A549 (cell line): ENCODE measurements at regions not wholly inside any gene's neighbourhood (a gene's known extent, or its start where the extent isn't known, plus 50 kb on each side); places are given as distances from the start of the nearest gene placed in this dataset.
A peak's percentile ranks its signal among the peaks of the same experiment; 100 is the strongest.

Source experiments
- ATAC-seq, 2 experiments: fragments of 200-7000 bp in 1 of 2; fragments of >200 bp in 1 of 2; cut with Nextera tagmentation in 1 of 2; cut with Tn5 transposase in 1 of 2; 3 replicates each; pipeline versions ENCODE4 v1.8.0 to v1.9.1; 2018 to 2020; ENCODE audit warnings: mild to moderate bottlenecking in 1 of 2, moderate library complexity in 1 of 2
- CTCF ChIA-PET: fragments of 300-600 bp; sonication (Branson Sonifier 250); formaldehyde crosslinking; extraction: SDS; loops from one replicate; lab custom pipeline; 2021; ENCODE audit warnings: antibody characterized with exemption, inconsistent platforms; lab: Yijun Ruan, JAX
- POLR2A ChIA-PET: fragments of 350-600 bp; formaldehyde crosslinking; extraction: SDS; loops from one replicate; lab custom pipeline; 2021; ENCODE audit warnings: antibody characterized with exemption, inconsistent platforms; lab: Yijun Ruan, JAX
- DNase-seq, 2 experiments: peaks; one replicate each; pipeline versions ENCODE4 v3.0.0 to v3.0.0-alpha.2; 2011 to 2016; ENCODE audit warnings: low read depth in 1 of 2, low spot score in 1 of 2
- FAIRE-seq: peaks from 2 replicates; lab custom pipeline; 2011; peaks lifted over from hg19 to GRCh38; lab: Jason Lieb, UNC
- H3K27ac ChIP-seq, 2 experiments: fragments of >200 bp; sonication (Bioruptor Twin); formaldehyde crosslinking; 3 replicates each; pipeline ENCODE4 v1.5.1; 2016 to 2017
- H3K4me1 ChIP-seq: fragments of >200 bp; sonication (Bioruptor Twin); formaldehyde crosslinking; 3 replicates; pipeline ENCODE4 v1.6.1; 2016
- H3K4me2 ChIP-seq: fragments of >200 bp; sonication (Bioruptor Twin); formaldehyde crosslinking; 3 replicates; pipeline ENCODE4 v1.6.1; 2016
- H3K4me3 ChIP-seq: fragments of >200 bp; sonication (Bioruptor Twin); formaldehyde crosslinking; 3 replicates; pipeline ENCODE4 v1.5.1; 2016
- H3K9me3 ChIP-seq: fragments of >200 bp; sonication (Bioruptor Twin); formaldehyde crosslinking; 3 replicates; pipeline ENCODE4 v1.6.1; 2016
- CBX8 ChIP-seq: fragments of 200-600 bp; sonication (generic); IDR thresholded peaks from 2 replicates; pipeline ENCODE4 v1.6.1; 2016
- CEBPB ChIP-seq, 2 experiments: fragments of >200 bp in 1 of 2; sonication (Bioruptor Twin) in 1 of 2; formaldehyde crosslinking in 1 of 2; IDR thresholded peaks; 2 replicates each; pipeline ENCODE4 v1.6.1; 2012 to 2016
- CHD2 ChIP-seq: fragments of 150-350 bp; IDR thresholded peaks from 2 replicates; pipeline ENCODE4 v1.6.1; 2014; ENCODE audit warnings: low read length; ENCODE audit not compliant: partially characterized antibody
- EP300 ChIP-seq, 2 experiments: fragments of >200 bp; sonication (Bioruptor Twin); formaldehyde crosslinking; IDR thresholded peaks; 2 replicates in 1 of 2; 3 replicates in 1 of 2; pipeline ENCODE4 v1.6.1; 2016 to 2017
- FOSB ChIP-seq: fragments of 250-450 bp; sonication (Bioruptor Pico); IDR thresholded peaks from 2 replicates; pipeline ENCODE4 v1.5.0; 2020; ENCODE audit warnings: mild to moderate bottlenecking, moderate library complexity
- FOSL2 ChIP-seq, 2 experiments: fragments of 450-650 bp in 1 of 2; fragments of >200 bp in 1 of 2; sonication (Bioruptor Twin) in 1 of 2; formaldehyde crosslinking; IDR thresholded peaks; 2 replicates each; pipeline versions ENCODE4 v1.5.0 to v1.6.1; 2016 to 2020; ENCODE audit warnings: mild to moderate bottlenecking in 1 of 2, moderate library complexity in 1 of 2
- GATA3 ChIP-seq: IDR thresholded peaks from 2 replicates; pipeline ENCODE4 v1.6.1; 2012; ENCODE audit warnings: borderline replicate concordance
- HDAC2 ChIP-seq: fragments of 200-600 bp; sonication (generic); IDR thresholded peaks from 2 replicates; pipeline ENCODE4 v1.6.1; 2016
- HOXB5 ChIP-seq: fragments of 250-450 bp; sonication (Bioruptor Pico); IDR thresholded peaks from 2 replicates; pipeline ENCODE4 v1.5.0; 2020; ENCODE audit warnings: mild to moderate bottlenecking, moderate library complexity
- MAFK ChIP-seq: fragments of 450-650 bp; IDR thresholded peaks from 2 replicates; pipeline ENCODE4 v1.6.1; 2014; ENCODE audit not compliant: partially characterized antibody
- NR3C1 ChIP-seq: fragments of >200 bp; sonication (Bioruptor Twin); formaldehyde crosslinking; IDR thresholded peaks from 3 replicates; pipeline ENCODE4 v1.6.1; 2017
- PHF8 ChIP-seq: fragments of 200-600 bp; sonication (generic); IDR thresholded peaks from 2 replicates; pipeline ENCODE4 v1.6.1; 2016; ENCODE audit warnings: low read depth, mild to moderate bottlenecking, antibody characterized with exemption, moderate library complexity, borderline replicate concordance
- POLR2AphosphoS2 ChIP-seq: conservative IDR thresholded peaks from 2 replicates; pipeline ENCODE4 v1.6.1; 2012; ENCODE audit warnings: low read length, improper control_type of control experiment, inconsistent platforms
- RARB ChIP-seq: fragments of 250-450 bp; sonication (Bioruptor Pico); IDR thresholded peaks from 2 replicates; pipeline ENCODE4 v1.8.0; 2021; ENCODE audit warnings: mild to moderate bottlenecking, moderate library complexity
- WGBS: methylation state at CpG from one replicate; pipeline ENCODE4 v1.1.6; 2017; ENCODE audit errors: missing lambda C conversion rate; 5-methylcytosine and 5-hydroxymethylcytosine counted together
- TF ChIP-seq, protein P1 (sequence below): fragments of 450-650 bp; IDR thresholded peaks from 2 replicates; pipeline ENCODE4 v1.6.1; 2014; ENCODE audit warnings: antibody characterized with exemption
- TF ChIP-seq, protein P2 (sequence below): fragments of >200 bp; sonication (Bioruptor Twin); formaldehyde crosslinking; IDR thresholded peaks from 2 replicates; pipeline ENCODE4 v1.6.1; 2016

DNA sequence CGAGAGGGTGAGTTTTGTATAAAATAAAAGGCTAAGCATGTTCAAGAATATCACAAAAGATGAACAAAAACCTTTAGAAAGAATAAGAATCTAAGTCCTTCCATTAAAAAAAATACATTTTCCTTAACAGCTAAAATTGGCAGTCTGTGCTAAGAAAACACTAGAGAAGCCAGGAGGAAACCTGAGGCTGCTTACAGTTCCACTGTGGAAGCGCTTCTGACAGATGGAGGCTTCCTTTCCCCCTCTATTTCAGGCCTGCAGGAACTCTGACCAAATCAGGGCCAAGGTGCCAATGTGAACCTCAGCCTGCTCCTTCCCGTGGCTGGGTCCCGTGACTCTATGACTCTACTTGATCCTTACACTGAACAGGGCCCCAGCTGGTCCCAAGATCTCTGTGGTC lies 108.1 kb upstream of the ARHGAP28 start:
- ChIA-PET CTCF (no interaction called here), POLR2A (no interaction called here)
- WGBS = 11% methylated on average over 4 of the region's 4 CpGs
- DNase-seq (no peak), ATAC-seq (no peak), FAIRE-seq (no peak)
- H3K4me2 ChIP-seq = no peak overlapping the region
- no peaks in the 10 kb centered on the region for H3K9me3 ChIP-seq
- H3K27ac ChIP-seq = no peak overlapping the region
- TF ChIP-seq HDAC2 (no peak), CBX8 (no peak), HOXB5 (CRISPR knock-in tag) (no peak), PHF8 (no peak), EP300 (IDR thresholded peaks at IDR 0.05) (no peak), FOSB (CRISPR knock-in tag) (no peak), NR3C1 (no peak), GATA3 (no peak)
- TF ChIP-seq, protein P1, sequence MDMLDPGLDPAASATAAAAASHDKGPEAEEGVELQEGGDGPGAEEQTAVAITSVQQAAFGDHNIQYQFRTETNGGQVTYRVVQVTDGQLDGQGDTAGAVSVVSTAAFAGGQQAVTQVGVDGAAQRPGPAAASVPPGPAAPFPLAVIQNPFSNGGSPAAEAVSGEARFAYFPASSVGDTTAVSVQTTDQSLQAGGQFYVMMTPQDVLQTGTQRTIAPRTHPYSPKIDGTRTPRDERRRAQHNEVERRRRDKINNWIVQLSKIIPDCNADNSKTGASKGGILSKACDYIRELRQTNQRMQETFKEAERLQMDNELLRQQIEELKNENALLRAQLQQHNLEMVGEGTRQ = no peak
- TF ChIP-seq, protein P2, sequence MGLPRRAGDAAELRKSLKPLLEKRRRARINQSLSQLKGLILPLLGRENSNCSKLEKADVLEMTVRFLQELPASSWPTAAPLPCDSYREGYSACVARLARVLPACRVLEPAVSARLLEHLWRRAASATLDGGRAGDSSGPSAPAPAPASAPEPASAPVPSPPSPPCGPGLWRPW = no peak
- no peak overlapping the region for H3K4me3 ChIP-seq
- no peaks in the 10 kb centered on the region for H3K4me1 ChIP-seq

DNA sequence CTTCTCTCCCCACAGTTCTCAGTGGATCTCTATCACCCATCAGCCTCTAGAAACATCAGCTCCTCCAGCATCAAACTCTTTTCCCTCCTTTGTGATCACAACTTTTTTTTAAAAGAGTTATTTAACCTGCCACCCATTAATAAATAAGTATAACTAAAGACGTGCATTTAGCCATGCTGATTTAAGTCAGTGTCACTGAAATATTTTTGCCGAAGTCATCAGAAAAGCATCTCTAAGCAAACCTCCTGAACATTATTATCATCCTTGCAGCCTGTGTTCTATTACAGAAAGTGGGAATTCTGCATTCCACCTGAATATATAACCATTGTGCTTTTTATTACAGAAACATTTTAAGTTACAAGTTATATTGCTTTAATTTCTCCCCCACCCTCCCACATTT lies 106.2 kb upstream of the ARHGAP28 start:
- POLR2A ChIA-PET = no interaction called here
- DNase-seq (no peak), FAIRE-seq (no peak), ATAC-seq (no peak)
- Histone ChIP-seq H3K9me3 (no peaks in the 10 kb centered on the region), H3K4me3 (no peak overlapping the region), H3K4me2 (no peak overlapping the region), H3K4me1 (no peaks in the 10 kb centered on the region), H3K27ac (no peak overlapping the region)
- CTCF ChIA-PET = no interaction called here
- WGBS = 47% methylated on average over 2 of the region's 2 CpGs
- TF ChIP-seq, protein P2 = no peak
- TF ChIP-seq MAFK = peak; percentile 73

DNA sequence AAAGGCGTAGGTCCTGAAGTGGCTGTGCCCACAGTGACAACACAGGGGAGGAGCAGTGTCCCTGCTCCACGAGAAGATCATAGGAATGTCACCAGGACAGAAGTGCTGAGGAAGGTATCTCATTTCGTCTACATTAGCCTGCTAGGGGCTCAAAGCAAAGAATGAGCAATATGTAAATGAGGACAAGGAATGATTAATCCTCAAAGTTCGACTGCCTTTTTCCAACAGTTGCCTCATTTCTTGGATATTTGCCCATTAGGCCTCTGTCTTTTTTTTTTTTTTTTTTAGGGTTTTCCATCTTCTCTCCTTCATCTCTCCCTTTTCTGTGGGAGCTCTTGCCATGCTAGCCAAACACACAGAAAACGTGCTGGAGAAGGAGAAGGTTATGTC lies 105.2 kb upstream of the ARHGAP28 start:
- Histone ChIP-seq H3K4me2 (no peak overlapping the region), H3K27ac (no peak overlapping the region), H3K4me1 (no peaks in the 10 kb centered on the region), H3K4me3 (no peak overlapping the region), H3K9me3 (no peaks in the 10 kb centered on the region)
- FAIRE-seq (no peak), ATAC-seq (no peak), DNase-seq (no peak)
- 3% methylated on average over 5 of the region's 5 CpGs for WGBS
- POLR2A ChIA-PET = no interaction called here
- TF ChIP-seq CEBPB (IDR thresholded peaks at IDR 0.05) = no peak
- TF ChIP-seq HDAC2 = no peak
- TF ChIP-seq POLR2AphosphoS2 = no peak
- no peak for TF ChIP-seq RARB (CRISPR knock-in tag)
- no peak for TF ChIP-seq MAFK
- no peak for TF ChIP-seq FOSL2 (IDR thresholded peaks at IDR 0.05)
- TF ChIP-seq FOSL2 (CRISPR knock-in tag; IDR thresholded peaks at IDR 0.05) = no peak
- no peak for TF ChIP-seq CHD2
- CTCF ChIA-PET = no interaction called here

DNA sequence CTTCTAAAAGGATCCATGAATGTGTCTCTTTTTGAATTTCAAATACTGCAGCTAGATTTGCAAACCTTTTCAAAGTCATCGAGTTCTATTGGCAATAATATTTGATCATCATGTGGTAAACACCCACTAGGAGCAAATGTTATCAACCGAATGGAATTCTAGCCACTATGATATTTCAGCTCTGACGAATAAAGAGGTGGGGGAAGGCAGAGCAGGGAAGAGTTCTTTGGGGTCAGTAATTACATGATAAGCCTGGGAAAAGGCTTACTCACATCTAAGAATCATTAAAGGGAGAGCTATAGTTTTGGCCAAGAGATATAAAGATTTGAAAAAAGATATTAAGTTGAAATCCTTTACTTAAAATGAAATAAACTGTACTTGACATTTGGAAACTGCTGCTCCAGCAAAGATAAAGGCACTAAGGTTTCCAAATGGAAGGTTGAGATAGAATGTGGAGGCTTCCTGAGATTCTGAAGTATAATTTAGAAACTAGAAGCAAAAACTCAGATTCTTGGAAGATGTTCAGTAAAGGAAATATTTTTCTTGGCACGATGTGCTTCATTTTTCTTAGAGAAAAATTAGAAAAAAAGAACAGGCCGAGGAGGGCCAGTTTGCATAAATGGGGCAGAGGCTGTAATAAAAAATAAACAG lies 104.7 kb upstream of the ARHGAP28 start:
- no peaks in the 10 kb centered on the region for H3K9me3 ChIP-seq
- TF ChIP-seq, protein P1 = no peak
- TF ChIP-seq, all 56 proteins: peak for 0
- 13% methylated on average over 5 of the region's 5 CpGs for WGBS
- ChIA-PET CTCF (no interaction called here), POLR2A (no interaction called here)
- H3K27ac ChIP-seq = no peak overlapping the region
- DNase-seq (no peak), ATAC-seq (no peak), FAIRE-seq (no peak)
- H3K4me3 ChIP-seq = no peak overlapping the region
- H3K4me2 ChIP-seq = no peak overlapping the region
- H3K4me1 ChIP-seq = no peaks in the 10 kb centered on the region
